HG02759 (cell line): ENCODE measurements at regions not wholly inside any gene's neighbourhood (a gene's known extent, or its start where the extent isn't known, plus 50 kb on each side); places are given as distances from the start of the nearest gene placed in this dataset.

Experiments
- ATAC-seq: cut with Tn5 transposase; IDR thresholded peaks from one replicate; pipeline ENCODE4 v1.9.1; 2021; ENCODE audit warnings: mild to moderate bottlenecking, moderate library complexity; ENCODE audit not compliant: unreplicated experiment

DNA sequence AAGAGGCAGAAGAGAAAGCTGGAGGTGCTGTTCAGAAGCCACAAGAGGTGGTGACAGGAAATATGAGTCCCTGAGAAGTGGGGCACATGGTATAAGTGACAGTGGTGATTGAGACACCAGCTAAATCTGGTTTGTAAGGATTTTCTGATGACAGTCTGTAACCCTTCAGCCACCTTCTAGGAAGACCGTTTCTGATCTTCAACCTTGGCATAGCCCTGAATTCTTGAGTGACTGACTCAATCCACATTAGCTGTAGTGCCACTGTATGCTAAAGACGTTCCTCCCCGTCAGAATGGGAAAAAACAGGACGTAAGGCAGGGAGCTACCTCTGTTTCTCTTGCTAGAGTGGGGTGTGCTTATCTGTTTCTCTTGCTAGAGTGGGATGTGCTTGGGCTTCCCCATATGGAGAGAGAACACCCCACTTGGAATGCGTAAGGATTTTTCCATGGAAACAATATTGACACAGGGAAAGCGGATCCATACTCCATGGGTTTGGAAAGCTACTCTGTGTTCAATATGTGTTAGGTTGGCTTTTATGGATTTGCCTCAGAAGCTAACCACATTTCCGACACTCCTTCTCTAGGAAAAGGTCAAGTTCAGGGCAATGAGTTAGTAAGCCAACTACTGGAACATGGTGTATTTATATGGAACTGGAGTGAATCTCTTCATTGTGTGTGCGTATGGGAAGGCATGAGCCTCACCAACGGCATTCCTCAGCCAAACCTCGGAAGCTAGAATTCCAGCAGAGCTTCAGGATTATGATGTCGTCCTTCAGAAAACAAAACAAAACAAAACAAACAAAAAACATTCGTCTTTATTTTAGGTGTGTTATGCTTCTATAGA lies 948.8 kb upstream of the SLC10A2 start:
- no peak for ATAC-seq

DNA sequence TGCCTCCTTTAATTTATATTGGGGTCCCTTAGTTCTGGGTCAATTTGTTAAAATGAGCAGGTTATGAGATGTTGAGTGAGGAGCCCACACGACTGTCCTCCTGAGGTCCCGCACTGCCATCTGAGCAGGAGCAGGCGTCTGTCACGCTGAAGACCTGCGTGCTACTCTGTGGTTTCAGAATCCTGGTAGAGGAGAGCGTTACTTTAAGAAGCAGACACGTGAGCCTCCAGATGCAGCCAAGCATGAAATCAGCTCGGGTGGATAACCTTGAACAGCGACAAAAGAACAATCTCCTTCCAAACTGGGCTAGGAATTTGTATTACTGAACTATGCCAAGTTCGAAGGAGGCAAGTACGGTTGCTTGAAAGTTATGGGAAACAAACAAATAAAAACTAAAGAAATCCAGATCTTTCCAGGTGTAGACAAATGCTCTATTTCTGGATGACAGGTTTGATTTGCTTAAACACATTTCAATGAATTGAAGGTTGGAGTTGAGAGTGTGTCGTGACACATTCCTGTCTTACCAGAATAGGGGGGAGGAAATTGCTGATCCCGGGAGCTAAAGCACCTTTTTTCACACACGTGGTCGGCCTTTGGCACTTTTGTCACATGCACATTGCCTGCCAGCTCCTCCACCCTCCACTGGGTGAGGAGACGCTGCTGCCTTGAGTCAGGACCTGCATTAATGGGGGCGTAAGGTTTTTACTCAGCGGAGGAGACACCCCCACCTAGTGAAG lies 945.5 kb upstream of the SLC10A2 start:
- no peak for ATAC-seq

DNA sequence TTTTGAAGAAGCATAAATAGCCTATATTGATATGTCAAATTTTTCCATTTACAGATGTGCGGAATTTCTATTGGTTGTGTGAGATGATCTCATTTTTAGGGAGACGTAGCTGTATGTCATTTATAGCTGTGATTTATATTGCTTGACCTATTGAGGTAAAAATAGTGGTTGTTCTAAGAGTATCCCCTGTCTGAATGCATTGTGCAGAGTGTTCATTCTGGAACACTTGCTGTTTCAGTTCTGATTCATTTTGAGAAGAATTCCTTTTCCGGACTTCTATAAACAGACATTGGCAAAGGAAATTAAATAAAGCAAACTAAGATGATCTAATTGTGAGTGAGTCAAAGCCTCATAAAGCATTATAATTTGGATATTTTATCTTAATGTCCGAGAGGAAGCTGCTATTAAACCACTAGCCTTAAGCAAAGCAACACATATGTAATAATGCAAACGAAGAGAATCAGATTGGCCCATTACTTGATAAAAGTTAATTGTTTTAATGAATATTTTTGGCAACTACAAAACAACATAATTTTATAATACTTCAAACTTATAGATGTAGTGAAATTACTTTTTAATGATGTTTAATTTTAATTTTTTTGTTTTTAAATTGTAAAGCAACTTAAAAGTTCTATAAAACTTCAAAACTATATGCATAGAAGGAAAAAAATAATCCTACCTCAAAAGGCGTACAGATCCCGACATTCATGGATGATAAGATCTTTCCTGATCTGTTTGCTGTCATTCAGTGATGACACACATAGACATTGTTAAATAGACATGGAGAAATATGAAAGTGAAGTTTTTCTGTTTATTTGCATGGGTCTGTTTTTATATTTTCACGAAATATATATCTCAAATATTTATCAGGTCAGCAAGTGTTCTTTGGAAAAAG lies 942.6 kb upstream of the SLC10A2 start:
- no peak for ATAC-seq

DNA sequence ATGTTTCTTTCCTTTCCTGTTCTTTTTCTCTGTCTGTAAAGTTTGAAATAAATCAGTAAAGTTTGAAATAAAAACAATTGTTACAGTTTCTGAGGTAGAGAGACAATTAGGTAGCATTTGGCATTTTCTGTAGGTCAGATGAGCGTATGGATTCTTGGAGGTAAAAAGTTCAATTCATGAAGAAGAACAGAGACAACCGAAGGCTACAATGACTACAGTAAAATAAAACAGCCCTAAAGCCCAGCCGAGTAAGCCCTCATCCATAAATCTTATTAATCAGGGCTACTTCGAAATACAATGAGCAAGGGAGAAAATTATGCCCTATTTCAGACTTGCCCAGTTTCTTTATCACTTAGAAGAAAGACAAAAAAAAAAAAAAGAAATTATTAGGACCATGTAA lies 941.9 kb upstream of the SLC10A2 start:
- no peak for ATAC-seq

DNA sequence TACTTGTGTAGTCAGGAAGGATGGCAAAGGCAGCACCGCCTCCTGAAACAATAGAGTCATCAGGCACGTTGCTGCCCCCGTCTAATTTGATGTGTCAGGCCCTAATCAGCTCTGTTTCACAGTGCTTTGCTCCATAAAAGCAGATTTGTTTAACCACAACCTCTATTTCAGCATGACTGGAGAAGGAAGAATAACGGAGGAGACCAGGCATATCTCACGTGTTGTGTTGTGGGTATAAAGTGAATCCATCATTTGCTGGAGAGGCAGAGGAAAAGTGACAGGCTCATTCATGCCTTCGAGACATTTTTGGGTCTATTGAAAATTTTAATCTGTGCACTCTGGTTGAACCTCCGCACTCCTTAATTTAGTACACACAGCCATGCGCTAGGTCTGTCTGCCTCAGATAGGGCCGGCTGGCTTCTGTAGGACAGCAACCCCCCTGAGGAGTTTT lies 940.4 kb upstream of the SLC10A2 start:
- no peak for ATAC-seq

DNA sequence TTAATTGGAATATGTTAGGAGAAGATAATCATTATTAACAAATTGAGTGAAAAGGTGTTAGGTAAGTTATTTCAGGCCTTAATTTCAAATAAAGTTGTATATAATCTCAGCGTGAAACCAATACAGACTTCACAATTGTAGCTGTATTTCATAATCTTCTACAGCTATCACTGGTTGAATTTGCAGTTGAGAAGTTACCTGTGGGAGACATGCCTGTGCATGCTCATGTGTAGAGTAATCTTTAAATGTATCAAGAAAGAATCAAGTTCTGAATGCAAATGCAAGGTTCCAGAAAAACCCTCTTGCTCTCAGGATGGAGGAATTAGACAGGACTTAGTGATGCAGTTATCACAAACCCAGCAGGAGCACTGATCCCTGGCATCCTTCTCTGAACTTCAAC lies 938.4 kb upstream of the SLC10A2 start:
- no peak for ATAC-seq

DNA sequence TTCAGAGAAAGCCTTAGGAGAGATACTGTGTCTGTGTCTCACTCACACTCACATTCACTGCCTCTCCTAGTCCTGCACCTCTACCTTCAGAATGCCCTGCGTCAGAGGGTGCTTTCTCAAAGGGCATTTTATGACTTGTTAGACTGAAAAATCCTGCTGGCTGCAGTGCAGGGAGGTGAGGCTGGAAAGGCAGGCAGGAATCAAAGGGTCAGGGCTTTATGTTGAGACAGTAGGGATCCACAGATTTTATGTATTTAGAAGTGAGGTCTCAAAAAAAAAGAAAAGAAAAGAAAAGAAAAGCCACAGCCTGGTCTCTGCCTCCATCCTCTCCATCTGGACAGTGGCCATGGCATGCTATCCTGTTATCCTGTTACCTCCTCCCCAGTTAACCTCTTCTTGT lies 936.0 kb upstream of the SLC10A2 start:
- no peak for ATAC-seq

DNA sequence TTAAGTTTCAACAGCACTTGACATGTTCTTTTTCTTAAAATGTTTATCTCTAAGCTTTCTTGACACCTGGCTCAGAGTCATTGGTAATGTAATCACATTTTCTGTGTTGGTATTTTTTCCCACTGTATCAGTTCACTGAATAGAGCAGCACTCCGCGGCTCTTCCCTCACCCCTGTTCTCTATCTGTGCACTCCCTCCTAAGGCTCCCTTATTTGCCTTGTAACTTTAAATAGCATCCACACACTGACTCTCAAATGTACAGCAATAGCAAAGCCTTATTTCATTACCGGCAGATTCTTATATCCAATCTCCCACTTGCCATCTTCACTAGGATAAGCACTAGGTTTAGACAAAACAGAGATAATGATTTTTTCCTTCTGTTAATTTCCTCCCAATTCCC lies 935.5 kb upstream of the SLC10A2 start:
- ATAC-seq = no peak

DNA sequence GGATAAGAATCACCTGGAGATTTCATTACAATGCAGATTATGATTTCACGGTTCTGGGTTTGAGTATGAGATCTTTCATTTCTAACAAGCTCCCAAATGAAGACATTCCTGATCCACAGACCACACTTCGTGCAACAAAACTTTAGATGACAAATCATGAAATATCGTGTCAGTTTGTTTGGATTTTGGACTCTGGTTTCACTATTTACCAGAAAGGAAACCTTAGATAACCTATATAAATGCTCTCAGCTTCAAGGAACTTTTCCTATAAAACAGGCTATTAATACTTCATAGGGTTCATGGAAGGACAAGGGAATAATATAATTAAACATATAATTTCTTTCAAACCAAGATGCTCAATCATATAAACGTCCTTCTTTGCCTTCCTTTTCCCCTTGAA lies 930.5 kb upstream of the SLC10A2 start:
- ATAC-seq = no peak

DNA sequence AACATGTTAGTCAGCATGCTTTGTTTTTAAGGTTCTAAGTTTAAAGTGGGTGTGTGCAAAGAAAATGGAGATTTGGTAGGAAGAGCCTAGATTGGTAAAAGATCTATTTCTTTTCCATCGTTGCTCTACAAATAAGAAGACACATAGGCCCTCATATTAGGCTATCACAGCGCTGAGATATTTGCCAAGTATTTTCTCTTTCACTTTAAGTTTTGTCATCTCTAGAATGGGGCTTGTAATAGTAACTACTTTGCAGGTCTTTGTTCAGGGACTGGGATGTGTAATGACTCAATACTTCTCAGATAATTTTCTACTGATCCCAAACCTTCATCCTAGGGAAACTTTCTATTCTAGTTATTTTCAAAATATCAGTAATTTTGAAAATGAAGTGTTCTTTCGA lies 917.7 kb upstream of the SLC10A2 start:
- ATAC-seq = no peak

DNA sequence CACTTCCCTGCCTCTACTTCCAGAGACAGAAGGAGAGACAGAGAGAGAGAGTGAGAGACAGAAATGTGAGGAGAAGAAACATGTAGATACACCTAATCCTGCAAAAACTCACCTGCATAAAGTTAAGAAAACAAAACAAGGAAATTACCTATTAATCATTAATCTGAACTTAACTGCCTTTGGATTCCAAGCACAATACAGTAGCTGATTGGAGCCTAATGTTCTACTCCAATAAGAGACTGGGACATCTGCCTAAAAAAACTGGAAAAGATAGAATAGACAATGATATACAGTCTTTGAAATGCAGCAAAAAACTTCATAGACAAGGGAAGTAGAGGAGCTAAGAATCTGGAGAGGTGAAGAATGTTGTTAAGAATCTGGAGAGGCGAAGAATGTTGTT lies 910.2 kb upstream of the SLC10A2 start:
- ATAC-seq = no peak

DNA sequence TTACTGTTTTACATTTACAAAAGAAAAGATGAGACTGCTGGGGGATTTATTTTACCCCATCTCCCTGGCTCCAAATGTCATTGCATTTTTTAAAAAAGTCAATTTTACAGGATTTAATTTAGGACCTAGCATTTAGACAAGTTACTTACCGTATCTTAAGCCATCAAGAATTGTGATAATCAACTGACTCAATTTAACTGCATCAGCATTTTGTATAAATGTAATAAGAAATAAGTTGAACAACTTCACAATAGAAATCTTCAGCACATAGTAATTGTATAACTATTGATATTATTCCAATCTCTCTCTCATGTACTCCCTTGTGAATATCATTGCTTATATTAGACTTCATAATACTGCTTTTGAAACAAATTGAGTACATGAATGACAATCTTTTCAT lies 907.5 kb upstream of the SLC10A2 start:
- ATAC-seq = no peak

DNA sequence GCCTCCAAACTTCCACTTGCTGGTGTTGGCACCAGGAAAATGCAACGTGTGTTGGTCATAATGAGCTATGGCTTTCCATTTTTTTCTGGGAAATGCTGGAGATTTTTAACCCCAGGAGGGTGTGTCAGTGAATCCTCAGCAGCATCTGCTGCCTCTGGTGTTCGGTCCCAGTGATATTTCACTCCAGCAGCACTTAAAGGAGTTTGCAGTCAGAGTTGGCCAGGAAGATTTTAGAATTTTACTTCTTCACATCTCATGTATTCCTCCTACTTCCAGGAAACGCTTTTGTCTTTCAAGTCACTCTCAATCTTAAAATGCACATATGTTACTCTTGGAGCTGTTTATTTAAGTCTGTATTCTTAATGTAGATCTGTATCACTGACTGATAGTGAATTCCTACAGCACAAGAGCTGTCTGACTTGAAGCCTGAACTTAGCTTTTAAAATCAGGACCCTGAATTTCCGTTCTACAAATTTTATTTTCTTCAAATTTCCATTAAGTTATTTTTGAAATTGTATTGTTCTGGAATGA lies 903.4 kb upstream of the SLC10A2 start:
- no peak for ATAC-seq

DNA sequence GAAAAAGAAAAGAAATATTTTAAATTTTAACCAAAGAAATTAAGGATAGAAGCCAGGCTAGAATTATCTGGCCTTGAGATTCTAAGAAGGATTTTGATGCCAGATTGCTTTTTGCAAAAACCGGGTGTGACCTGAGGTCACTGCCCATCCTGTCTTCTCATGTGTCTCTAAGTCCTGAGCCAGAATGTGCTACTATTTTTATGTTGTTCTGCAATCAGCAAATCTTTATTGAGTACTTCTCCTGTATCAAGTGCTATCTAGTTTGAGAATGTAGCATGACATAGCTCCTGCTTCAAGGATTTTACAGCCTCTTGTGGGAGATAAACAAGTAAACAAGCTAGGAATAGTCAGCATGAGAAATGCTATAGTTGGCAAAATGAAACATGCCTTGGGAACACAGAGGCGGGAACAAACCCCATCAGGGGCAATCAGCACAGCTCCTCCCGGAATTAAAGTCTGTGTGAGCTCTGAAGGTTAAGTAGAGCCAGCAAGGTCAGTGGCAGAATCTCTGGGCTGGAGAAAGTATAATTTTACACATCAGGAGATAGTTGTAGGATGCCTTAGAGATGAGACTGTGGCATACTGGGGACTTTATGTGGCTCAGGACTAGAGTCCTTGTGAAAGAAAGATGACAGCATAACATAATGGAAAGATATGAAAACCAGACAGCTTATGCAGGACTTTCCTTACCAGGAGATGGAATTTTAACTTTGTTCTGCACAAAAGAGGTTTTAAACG lies 899.5 kb upstream of the SLC10A2 start:
- ATAC-seq = no peak

DNA sequence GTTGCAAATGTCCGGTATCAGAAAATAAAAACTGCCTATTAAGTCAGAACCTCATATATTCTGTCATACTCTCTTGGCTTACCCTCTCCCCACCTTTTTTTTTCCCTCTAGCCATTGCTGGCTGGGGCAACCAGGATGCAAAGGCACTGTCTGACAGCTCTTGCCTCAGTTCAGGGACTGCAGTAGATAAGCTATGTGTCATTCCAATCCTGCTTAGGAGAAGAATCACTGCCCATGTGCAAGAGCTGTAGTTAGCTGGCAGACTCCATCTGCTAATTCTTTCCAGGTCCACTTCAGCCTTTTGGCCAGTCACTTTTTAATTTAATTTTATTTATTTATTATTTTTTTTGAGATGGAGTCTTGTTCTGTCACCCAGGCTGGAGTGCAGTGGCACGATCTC lies 895.6 kb upstream of the SLC10A2 start:
- no peak for ATAC-seq

DNA sequence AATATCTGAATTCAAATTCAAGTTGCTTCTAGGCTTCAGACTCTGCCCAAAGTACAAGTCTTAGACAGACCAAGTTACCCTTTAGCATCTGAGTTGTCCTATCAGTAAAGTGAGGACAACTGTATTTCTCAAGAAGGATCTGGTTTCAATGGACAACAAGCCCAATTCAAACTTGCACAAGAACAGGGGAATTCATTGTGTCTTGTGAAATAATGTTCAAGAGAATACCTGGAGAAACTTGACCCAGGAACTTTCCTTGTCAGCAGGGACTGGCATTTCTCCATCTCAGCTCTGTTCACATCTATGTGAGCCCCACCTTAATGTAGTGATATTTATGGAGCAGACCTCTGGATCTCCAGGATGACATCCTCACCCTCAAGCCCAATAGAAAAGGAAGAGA lies 894.9 kb upstream of the SLC10A2 start:
- ATAC-seq = no peak

DNA sequence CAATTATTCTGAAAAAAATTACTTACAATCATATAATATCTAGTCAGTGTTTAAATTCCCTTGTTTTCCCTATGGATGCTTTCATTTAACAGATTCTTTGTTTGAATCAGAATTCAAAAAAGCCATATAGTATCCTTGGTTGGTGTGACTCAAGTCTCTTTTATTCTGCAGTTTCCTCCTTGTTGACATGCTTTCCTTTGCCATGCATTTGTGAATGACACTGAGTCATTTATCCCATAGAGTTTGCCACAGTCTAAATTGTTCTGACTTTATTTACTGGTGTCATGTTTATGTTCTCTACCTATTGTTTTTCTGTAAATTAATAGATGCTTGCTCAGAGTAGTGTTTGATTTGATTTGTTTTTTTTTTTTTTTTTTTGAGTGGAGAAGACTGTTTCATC lies 893.8 kb upstream of the SLC10A2 start:
- no peak for ATAC-seq

DNA sequence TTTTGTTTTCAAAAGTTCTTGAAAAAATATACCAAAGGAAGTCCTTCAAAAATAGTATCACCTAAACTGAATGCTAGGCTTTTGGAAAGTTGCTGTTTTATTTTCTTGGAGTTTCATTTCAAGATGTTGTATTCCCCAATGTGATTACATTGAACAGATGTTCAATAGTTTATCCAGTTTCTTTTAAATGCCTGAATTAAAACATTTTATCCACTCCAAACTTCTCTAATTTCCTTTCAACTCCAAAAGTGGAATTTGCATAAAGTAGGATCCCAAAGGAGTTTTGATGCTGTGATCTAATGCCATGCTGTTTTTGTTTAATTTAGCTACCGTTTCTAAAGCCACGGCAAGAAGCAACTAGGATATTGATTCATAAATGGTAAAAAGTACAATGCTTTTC lies 892.5 kb upstream of the SLC10A2 start:
- no peak for ATAC-seq

DNA sequence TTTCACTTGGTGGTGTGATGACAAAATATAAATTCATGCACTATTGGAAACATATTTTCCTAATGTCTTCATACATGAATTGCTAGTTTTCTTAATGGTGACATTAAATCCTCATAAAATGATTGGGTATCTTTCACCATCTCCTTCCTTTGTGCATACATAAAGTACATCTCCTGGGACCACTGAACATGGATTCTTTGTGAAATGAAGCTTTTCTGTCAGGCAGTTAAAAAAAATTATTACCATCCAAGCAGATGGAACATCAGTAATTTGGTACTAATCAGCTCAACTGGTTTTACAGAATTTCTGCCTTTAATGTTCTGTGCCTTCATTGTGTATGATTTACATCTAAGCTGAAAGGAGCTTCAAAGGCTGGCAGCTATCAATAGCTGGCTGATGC lies 891.7 kb upstream of the SLC10A2 start:
- no peak for ATAC-seq

DNA sequence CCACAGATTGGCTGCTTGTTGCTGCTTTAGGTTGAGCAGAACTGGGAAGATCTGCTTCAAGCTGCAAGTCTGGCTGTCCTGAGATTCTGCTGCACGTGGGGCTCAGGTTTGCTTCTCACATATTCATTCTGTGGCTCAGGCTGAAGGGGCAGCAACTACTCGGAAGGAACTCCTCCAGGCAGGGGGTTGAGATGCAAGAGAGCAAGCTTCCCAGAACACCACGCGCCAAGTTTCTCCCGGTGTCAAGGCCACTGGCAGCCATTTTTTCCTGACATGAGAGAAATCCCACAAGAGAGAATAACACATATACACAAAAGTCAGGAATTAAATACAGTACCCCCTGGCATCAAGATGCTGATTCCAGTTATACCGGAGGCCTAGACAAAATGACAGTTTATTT lies 887.6 kb upstream of the SLC10A2 start:
- ATAC-seq = no peak
